Parathyroid adenoma (tissue), 2 donors: ENCODE measurements at regions not wholly inside any gene's neighbourhood (a gene's known extent, or its start where the extent isn't known, plus 50 kb on each side); places are given as distances from the start of the nearest gene placed in this dataset.

Experiments used
- H2AFZ ChIP-seq: fragments of 300-600 bp; sonication (generic); one replicate; pipeline ENCODE4 v1.7.0; 2017; ENCODE audit warnings: antibody characterized with exemption, mild to moderate bottlenecking
- H3K27ac ChIP-seq: fragments of 300-600 bp; sonication (generic); one replicate; pipeline ENCODE4 v1.7.0; 2017
- H3K27me3 ChIP-seq: fragments of 300-600 bp; sonication (generic); one replicate; pipeline ENCODE4 v1.7.0; 2017; ENCODE audit warnings: low read length; ENCODE audit not compliant: control insufficient read depth, insufficient read depth
- H3K36me3 ChIP-seq: fragments of 300-600 bp; sonication (generic); one replicate; pipeline ENCODE4 v1.7.0; 2017; ENCODE audit warnings: low read length; ENCODE audit not compliant: control insufficient read depth, insufficient read depth
- H3K4me1 ChIP-seq: fragments of 300-600 bp; sonication (generic); one replicate; pipeline ENCODE4 v1.7.0; 2017; ENCODE audit warnings: control low read depth
- H3K4me2 ChIP-seq: fragments of 300-600 bp; sonication (generic); one replicate; pipeline ENCODE4 v1.7.0; 2017; ENCODE audit warnings: low read length
- H3K4me3 ChIP-seq: fragments of 300-600 bp; sonication (generic); one replicate; pipeline ENCODE4 v1.7.0; 2017; ENCODE audit warnings: low read depth, low read length
- H3K79me2 ChIP-seq: fragments of 300-600 bp; sonication (generic); one replicate; pipeline ENCODE4 v1.7.0; 2017; ENCODE audit warnings: control low read depth
- H3K9ac ChIP-seq: fragments of 300-600 bp; sonication (generic); one replicate; pipeline ENCODE4 v1.7.0; 2017; ENCODE audit warnings: mild to moderate bottlenecking
- H3K9me3 ChIP-seq: fragments of 300-600 bp; sonication (generic); one replicate; pipeline ENCODE4 v1.7.0; 2017; ENCODE audit warnings: low read length; ENCODE audit not compliant: control insufficient read depth
- CTCF ChIP-seq: fragments of 300-600 bp; sonication (generic); IDR thresholded peaks from one replicate; pipeline ENCODE4 v1.7.0; 2017; ENCODE audit warnings: antibody characterized with exemption, mild to moderate bottlenecking
- donor health status: primary hyperparathyroidism.

- Histone ChIP-seq H3K36me3 (no peaks in the 10 kb centered on the region), H3K4me2 (no peak overlapping the region), H3K4me3 (no peak overlapping the region), H3K27ac (no peak overlapping the region), H3K79me2 (no peaks in the 10 kb centered on the region), H2AFZ (no peak overlapping the region), H3K4me1 (no peaks in the 10 kb centered on the region), H3K9me3 (no peaks in the 10 kb centered on the region), H3K27me3 (no peaks in the 10 kb centered on the region), H3K9ac (no peak overlapping the region)
- no peak for TF ChIP-seq CTCF
These were observed 120.2 kb downstream of the CD8B2 start for GRCh38 chr2:106607371-106607770.

- Histone ChIP-seq H3K79me2 (no peaks in the 10 kb centered on the region), H3K27me3 (no peaks in the 10 kb centered on the region), H2AFZ (no peak overlapping the region), H3K4me2 (no peak overlapping the region), H3K4me3 (no peak overlapping the region), H3K4me1 (no peaks in the 10 kb centered on the region), H3K36me3 (no peaks in the 10 kb centered on the region), H3K27ac (no peak overlapping the region), H3K9me3 (no peaks in the 10 kb centered on the region), H3K9ac (no peak overlapping the region)
- no peak for TF ChIP-seq CTCF
These were observed 122.6 kb downstream of the CD8B2 start for GRCh38 chr2:106609780-106610179.

DNA sequence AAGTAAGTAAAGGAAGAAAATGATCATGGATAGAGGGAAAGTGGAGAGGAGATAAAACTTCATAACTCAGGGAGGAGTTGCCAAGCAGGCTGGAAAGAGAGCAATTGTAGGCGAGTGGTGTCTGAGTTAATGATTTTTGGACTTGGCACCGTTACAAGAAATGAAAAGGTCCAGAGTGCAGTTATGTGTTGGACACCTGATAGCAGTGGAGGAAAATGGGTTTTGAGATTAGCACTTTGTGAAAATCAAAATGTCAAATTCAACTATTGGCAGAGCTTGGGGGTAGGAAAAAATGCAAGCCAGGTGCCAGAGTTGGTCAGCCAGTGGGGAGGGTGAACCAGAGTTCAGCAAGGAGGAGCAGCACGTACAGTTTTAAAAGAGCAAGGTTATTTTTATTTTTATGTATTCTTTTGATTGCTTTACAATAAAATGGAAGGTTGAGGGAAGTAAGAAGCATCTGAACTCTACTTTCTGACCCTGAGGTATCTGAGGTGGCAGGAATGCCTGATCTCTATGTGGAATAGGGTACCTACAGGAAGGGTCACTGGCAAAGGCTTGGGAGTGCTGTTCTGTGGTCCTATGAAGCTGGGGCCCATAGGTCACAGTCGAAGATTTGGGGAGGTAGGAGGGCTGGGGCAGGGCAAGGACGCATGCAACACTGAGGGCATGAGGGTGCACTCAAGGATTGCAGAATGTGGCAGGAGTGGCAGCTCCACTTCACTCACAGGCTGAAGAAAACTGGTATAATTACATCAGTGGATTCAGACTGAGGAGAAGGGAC is 127.5 kb downstream of the CD8B2 start:
- H3K27ac ChIP-seq = no peak overlapping the region
- no peaks in the 10 kb centered on the region for H3K36me3 ChIP-seq
- no peaks in the 10 kb centered on the region for H3K9me3 ChIP-seq
- no peak overlapping the region for H3K9ac ChIP-seq
- H3K27me3 ChIP-seq = no peaks in the 10 kb centered on the region
- no peak overlapping the region for H3K4me3 ChIP-seq
- H3K4me2 ChIP-seq = no peak overlapping the region
- TF ChIP-seq CTCF = no peak
- H2AFZ ChIP-seq = no peak overlapping the region
- H3K79me2 ChIP-seq = no peaks in the 10 kb centered on the region
- no peaks in the 10 kb centered on the region for H3K4me1 ChIP-seq

GRCh38 chr2:106618614-106619013 is 131.4 kb downstream of the CD8B2 start:
- Histone ChIP-seq H3K4me2 (no peak overlapping the region), H2AFZ (no peak overlapping the region), H3K4me3 (no peak overlapping the region), H3K79me2 (no peaks in the 10 kb centered on the region), H3K27ac (no peak overlapping the region), H3K9ac (no peak overlapping the region), H3K27me3 (no peaks in the 10 kb centered on the region), H3K9me3 (no peaks in the 10 kb centered on the region), H3K36me3 (no peaks in the 10 kb centered on the region), H3K4me1 (no peaks in the 10 kb centered on the region)
- no peak for TF ChIP-seq CTCF

DNA sequence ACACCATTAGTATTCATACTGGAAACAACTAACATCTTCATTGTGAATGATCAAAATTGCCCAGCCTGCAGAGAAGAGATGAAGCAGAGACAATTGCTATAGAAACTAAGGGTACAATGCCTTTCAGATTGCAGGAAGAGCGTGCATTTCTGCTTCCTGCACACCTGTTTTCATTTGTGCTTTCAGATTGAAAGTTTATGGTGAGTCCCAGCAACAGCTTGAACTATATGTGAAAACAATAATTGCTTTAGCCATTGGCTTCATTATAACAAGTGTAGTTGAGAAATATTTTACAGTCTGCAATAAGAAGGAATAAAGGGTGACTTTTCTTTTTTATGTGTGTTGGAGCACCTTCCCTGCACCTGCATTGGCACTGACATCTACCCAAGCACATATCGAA is 136.3 kb downstream of the CD8B2 start:
- Histone ChIP-seq H3K79me2 (no peaks in the 10 kb centered on the region), H3K36me3 (no peaks in the 10 kb centered on the region), H2AFZ (no peak overlapping the region), H3K9me3 (no peaks in the 10 kb centered on the region), H3K9ac (no peak overlapping the region), H3K4me1 (peaks cover 6% of the 10 kb centered on the region), H3K4me2 (no peak overlapping the region), H3K27me3 (no peaks in the 10 kb centered on the region), H3K4me3 (no peak overlapping the region), H3K27ac (no peak overlapping the region)
- TF ChIP-seq CTCF = no peak
